Activated naive CD4-positive, alpha-beta T cell treated with anti-CD3 and anti-CD28 coated beads, Interleukin-2, amount 50 U/mL, for 72 hours (primary cell): ENCODE measurements at regions not wholly inside any gene's neighbourhood (a gene's known extent, or its start where the extent isn't known, plus 50 kb on each side); places are given as distances from the start of the nearest gene placed in this dataset.
"Not testable (repeated sequence)": the region's sequence is repeated elsewhere in the genome, so short reads cannot be mapped to it uniquely, and the experiment has no call there.

Source experiments
- ATAC-seq, 2 donors: fragments of 150-1000 bp; cut with Tn5 transposase; 2 replicates each; pipeline ENCODE4 v1.10.0; 2021; ENCODE audit warnings: mild to moderate bottlenecking in 2 of 2, moderate library complexity in 2 of 2
- DNase-seq, 2 donors: peaks; one replicate each; pipeline ENCODE4 v3.0.0; 2021 to 2022; ENCODE audit warnings: low spot score in 2 of 2
- H3K27ac Mint-ChIP-seq, 2 donors: one replicate each; pipeline ENCODE4 v1.8.0; 2022; ENCODE audit warnings: mild to moderate bottlenecking in 2 of 2, mixed read lengths in 2 of 2
- H3K36me3 Mint-ChIP-seq, 2 donors: one replicate each; pipeline ENCODE4 v1.8.0; 2022; ENCODE audit warnings: mixed read lengths in 2 of 2
- H3K9me3 Mint-ChIP-seq, 2 donors: one replicate each; pipeline ENCODE4 v1.8.0; 2022; ENCODE audit warnings: mixed read lengths in 2 of 2

DNA sequence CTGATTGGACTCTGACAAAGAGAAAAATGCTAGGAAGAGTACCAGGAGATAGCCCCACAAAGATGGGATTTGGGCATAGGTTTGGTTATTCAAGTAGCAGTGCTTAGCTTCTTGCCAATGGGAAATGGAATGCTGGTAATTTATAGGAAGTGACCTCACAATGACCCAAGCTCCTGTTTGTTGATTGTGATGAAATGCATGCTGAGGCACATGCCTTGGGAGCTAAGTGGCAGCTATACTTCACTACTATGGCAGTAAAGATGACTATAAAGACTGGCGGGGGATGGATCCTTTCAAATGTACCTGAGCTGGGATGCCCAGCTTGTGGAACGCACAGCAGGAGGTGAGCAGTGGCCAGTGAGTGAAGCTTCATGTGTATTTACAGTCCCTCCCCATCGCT, 153.8 kb downstream of the ZNF22 start:
- ATAC-seq = no peak
- no peak for DNase-seq
- Mint-ChIP-seq H3K27ac (no peak overlapping the region), H3K9me3 (no peaks in the 10 kb centered on the region), H3K36me3 (no peaks in the 10 kb centered on the region)

DNA sequence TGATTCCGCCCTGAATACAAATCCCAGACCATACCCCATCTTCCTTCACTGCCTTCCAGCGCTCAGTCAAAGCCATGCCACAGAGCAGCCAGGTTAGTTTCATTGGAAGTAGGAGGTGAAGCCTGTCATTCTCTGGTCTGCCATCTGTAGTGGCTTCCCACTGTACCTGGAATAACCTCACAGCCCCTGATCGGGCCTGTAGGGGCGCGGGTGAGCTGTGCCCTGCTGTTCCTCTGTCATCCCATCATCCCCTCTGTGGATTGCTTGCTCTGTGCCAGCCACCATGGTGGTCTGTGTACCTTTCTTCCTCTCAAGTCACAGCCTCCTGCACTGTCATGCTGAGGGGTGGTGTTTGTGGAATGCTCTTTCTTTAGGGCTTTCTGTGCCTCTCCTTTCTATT, 155.1 kb downstream of the ZNF22 start:
- DNase-seq (no peak), ATAC-seq (no peak)
- no peaks in the 10 kb centered on the region for H3K36me3 Mint-ChIP-seq
- no peak overlapping the region for H3K27ac Mint-ChIP-seq
- H3K9me3 Mint-ChIP-seq = no peaks in the 10 kb centered on the region

DNA sequence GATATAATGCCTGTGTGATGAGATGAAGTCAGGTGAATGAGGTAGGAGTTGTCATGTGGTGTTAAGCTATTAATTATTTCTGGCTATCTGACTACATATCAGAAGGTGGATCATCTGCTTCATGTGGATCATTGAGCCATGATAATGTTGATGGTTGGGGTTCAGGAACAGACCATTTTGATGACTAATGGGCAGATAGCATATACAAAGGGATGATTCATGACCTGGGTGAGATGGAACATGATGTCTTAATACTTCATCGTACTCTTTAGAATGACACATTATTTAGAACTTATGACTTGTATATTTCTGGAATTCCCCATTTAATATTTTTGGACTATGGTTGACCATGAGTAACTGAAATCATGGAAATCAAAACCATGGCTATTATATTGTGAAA, 155.1 kb downstream of the OR13A1 start:
- Mint-ChIP-seq H3K9me3 (no peaks in the 10 kb centered on the region), H3K27ac (no peak overlapping the region), H3K36me3 (no peaks in the 10 kb centered on the region)
- DNase-seq = no peak
- no peak for ATAC-seq

DNA sequence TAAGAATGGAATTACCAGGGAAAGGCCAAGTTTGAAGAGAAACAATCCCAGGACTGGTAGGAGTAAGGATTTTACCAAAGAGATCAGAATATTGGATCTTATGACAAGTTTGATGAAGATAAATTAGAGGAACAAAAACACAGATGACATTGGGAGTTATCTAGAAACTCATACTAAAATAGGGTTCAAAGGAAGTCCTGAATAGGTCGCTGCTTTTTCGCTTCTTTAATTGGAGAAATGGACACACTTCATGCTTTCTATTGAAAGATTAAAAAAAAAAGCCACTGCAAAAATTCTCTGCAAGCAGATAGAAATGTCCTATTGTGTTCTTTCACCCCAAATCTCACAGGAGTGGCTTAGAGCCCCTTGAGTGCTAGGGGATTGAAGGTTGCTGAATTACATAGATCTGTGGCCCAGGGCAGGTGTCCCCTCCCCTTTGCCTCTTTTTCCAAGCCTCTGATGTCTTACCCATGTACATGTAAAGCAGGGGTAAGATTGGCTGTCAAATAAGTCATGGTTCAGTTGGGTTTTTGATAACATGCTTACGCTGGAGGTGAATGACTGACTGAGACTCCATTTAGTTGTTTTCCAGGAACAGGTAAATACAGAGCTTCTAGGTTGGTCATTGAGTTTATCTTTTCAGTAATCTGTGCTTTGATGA, 152.0 kb downstream of the OR13A1 start:
- ATAC-seq (no peak), DNase-seq (no peak)
- no peaks in the 10 kb centered on the region for H3K36me3 Mint-ChIP-seq
- no peaks in the 10 kb centered on the region for H3K9me3 Mint-ChIP-seq
- no peak overlapping the region for H3K27ac Mint-ChIP-seq

DNA sequence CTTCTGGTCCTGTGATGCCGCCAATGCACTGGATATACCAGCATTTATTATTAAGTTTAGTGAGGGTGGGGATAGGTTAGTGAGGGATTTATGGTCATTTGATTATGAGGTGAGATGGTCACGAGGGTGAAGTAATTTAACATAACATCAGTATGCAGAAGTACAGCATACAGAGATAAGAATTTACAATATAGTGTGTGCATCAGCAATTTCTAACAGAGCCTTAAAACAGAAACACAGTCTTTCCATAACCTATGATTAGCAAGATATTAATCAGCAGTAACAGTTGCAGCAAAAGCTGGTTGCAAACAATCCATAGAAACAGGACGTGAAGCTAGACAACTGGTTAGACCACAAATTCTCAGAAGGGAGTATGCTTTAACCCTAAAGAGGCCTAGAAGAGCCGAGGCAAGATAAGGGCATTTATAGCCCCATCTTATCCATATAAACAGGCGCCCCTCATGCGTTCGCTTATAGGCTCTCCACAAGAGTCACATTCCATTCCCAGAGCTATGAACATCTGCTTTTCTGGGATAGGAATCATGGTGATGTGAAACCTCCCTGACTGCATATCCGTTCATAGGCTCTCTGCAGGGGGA, 139.8 kb downstream of the OR13A1 start:
- not testable (repeated sequence) for H3K36me3 Mint-ChIP-seq, H3K9me3 Mint-ChIP-seq, ATAC-seq, H3K27ac Mint-ChIP-seq, DNase-seq

DNA sequence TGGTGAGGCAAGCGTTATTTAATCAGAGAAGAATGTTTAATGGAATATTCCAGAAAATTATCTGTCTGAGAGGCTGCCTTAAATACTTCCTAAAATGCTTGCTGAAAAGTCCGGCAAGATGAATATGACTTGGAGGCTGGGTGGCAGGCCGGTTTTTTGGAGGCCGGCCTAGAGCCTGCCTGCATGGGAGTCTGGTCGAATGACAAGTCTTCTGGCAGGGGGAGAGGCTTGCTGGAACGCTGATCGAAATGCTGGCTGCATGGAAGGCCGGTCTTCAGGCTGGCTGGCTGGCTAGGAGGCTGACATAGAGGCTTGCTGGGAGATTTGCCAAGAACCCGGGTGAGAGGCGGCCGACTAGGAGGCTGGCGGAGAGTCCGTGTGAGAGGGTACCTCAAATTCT, 135.7 kb downstream of the OR13A1 start:
- DNase-seq (no peak), ATAC-seq (no peak)
- Mint-ChIP-seq H3K9me3 (no peaks in the 10 kb centered on the region), H3K27ac (no peak overlapping the region), H3K36me3 (no peaks in the 10 kb centered on the region)

DNA sequence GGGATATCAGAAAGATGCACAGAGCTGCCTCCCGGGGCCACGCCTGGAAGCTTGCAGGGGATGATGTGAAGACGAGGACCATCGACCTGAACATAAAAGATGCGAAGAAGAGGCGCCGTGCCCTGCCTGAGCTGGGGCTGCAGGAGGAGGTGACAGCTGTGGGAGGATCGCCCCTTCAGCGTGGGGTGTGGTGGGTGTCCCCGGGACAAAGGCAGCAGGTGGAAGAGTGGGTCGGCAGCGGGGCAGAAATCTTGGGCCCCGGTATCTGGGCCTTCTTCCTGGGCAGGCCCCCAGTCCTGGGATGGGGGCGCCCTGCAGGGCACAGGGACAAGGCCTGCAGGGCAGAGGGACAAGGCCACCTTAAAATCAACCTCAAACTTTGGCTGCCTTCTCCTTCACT, 134.9 kb downstream of the OR13A1 start:
- no peak for DNase-seq
- ATAC-seq = no peak
- no peaks in the 10 kb centered on the region for H3K9me3 Mint-ChIP-seq

DNA sequence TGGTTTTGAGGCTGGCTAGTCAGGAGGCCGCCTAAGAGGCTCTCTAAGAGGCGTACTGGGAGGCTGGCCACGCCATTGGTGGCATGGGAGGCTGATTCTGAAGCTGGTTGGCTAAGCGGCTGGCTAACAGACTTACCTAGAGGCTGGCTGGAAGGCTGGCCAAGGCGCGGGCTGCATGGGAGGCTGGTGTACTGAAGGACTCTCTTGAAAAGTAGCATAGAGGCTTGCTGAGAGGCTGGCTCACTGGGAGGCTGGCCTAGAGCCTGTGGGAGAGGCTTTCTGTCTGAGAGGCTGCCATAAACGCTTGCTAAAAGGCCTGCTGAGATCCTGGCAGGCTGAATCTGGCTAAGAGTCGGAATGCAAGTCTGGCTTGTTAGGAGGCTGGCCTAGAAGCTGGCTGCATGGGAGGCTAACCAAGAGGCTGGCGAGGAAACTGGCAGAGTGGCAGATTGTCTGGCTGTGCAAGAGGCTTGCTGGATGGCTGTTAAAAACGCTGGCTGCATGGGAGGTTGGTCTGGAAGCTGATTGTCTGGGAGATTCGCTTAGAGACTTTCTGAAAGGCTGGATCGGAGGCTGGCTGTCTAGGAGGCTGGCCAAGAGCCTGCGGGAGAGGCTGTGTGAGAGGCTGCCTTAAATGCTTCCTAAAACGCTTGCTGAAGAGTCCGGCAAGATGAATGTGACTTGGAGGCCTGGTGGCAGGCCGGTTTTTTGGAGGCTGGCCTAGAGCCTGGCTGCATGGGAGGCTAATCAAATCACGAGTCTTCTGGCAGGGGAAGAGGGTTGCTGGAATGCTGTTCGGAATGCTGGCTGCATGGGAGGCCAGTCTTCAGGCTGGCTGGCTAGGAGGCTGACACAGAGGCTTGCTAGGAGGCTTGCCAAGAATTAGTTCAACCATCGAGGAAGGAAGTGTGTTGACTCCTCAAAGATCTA, 134.2 kb downstream of the OR13A1 start:
- H3K27ac Mint-ChIP-seq = no peak overlapping the region
- DNase-seq (no peak), ATAC-seq (no peak)
- no peaks in the 10 kb centered on the region for H3K9me3 Mint-ChIP-seq
- no peaks in the 10 kb centered on the region for H3K36me3 Mint-ChIP-seq

More for the DNA sequence above, 134.9 kb downstream of the OR13A1 start:
- Mint-ChIP-seq H3K27ac (no peak overlapping the region), H3K36me3 (no peaks in the 10 kb centered on the region)

DNA sequence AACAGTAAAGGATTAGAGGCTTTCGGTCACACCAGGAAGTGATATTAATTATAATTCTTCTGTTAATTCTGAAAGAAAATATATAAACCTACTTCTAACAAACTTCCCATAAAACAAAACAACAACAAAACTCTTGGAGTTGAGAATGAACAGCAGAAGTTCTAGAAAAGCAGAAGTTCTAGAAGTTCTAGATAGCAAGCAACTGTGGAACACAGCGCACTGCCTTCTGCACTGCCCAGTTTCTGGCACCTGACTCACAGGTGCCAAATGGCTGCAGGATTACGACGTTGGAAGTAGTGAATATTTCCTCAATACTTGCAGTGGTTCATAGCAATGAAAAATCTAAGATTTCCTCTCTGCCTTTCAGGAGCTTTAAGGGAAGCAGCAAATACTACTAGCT, 132.2 kb downstream of the OR13A1 start:
- no peak for DNase-seq
- no peak for ATAC-seq
- no peaks in the 10 kb centered on the region for H3K9me3 Mint-ChIP-seq
- no peaks in the 10 kb centered on the region for H3K36me3 Mint-ChIP-seq
- no peak overlapping the region for H3K27ac Mint-ChIP-seq

DNA sequence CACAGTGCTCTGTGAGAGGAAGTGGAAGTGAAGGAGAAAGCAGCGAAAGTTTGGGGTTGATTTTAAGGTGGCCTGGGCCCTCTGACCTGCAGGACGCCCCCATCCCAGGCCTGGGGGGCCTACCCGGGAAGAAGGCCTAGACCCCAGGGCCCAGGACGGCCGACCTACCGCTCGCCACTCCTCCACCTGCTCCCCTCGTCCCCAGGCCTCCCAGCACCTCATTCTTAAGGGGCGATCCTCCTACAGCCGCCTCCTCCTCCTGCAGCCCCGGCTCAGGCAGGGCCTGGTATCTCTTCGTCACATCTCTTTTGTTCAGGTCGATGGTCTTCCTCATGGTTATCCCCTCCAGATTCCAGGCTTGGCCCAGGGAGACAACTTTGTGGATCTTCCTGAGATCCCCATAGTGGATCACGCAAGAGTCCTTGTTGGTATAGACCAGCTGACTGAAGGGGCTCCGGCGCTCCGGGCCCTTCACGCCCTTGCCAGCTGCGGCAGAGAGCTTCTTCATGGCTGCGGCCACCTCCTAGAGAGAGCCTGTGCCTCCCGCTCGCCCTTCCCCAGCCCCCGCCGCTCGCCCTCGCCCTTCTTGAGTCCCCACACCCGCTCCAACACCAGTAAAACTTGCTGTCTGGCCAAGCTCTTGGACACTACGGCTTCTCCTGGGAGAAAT, 117.5 kb downstream of the OR13A1 start:
- Mint-ChIP-seq H3K9me3 (no peaks in the 10 kb centered on the region), H3K36me3 (no peaks in the 10 kb centered on the region), H3K27ac (no peak overlapping the region)
- ATAC-seq = no peak
- DNase-seq = no peak

DNA sequence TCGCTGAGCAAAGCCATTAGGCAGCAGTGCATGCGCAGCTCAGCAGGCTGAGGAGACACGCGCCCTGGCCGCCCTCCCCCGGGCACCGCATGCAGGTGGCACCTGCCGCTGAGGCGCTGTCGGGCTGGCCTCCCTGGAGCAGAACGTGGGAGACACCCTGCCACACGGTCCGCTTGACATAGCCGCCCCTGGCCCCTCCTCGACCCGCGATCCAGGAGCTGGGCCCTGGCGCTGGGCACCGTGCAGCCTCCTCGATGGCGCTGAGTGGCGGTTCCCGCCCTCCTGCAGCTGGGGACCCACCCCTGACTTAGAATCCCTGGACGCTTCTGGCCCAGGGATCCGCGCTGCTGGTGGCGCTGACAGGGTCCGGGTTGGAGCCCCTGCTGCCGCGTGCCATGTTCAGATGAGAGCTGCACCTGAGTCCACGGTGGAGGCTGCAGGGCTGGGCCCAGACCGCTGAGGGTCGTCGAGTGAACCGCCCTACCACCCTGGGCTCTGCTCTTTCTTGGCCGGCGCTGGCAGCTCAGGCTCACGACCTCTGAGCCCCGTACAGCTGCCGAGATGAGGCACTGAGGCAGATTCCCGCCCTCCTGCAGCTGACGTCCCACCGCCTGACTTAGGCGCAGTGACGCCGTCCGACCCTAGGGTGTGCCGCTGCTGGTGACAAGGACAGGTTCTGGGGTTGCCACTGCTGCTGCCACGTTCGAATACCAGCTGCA, 116.8 kb downstream of the OR13A1 start:
- Mint-ChIP-seq H3K27ac (no peak overlapping the region), H3K9me3 (no peaks in the 10 kb centered on the region), H3K36me3 (no peaks in the 10 kb centered on the region)
- DNase-seq (no peak), ATAC-seq (no peak)

DNA sequence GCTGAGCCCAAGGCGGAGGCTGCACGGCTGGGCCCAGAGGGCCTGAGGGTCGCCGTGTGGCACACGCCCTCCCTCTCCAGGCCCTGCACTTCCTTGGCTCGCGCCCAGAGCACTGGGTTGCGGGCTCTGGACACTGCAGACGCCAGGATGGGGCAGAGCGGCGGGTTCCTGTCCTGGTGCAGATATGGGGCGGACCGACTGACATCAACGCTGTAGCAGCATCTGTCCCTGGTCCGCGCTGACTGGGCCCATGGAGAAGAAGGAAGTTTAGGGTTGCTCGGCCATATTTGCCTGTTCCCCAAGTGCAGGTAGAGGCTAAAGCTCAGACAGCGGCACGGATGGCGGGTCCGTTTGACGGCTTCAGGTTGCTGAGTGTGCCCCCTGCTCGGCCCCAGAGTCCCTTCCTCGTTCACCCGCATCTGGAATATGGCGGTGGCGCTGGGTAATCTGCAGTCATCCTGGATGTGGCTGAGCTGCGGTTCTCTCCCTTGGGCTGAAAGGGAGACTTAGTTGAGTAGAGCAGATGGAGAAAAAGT, 116.1 kb downstream of the OR13A1 start:
- no peak for DNase-seq
- ATAC-seq = no peak
- Mint-ChIP-seq H3K27ac (no peak overlapping the region), H3K9me3 (no peaks in the 10 kb centered on the region), H3K36me3 (no peaks in the 10 kb centered on the region)

DNA sequence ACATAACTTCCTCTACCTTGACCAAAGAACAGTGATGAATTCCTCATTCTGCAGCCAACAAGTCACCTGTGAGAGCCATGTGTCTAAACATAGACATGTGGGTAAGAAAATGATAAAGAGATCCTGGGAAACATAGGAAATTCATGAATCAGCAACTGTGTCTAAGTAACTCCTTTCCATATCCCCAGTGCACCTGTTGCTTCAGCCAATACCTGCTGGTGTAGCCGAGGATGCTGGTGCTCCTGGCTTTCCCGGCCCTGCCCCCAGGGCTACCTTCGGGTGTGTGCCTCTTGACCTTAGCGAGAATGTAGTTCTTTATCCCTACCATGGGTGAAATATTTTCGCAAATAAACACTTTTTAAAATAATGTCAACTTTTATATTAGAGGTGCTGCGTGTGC, 114.1 kb downstream of the OR13A1 start:
- H3K27ac Mint-ChIP-seq = no peak overlapping the region

DNA sequence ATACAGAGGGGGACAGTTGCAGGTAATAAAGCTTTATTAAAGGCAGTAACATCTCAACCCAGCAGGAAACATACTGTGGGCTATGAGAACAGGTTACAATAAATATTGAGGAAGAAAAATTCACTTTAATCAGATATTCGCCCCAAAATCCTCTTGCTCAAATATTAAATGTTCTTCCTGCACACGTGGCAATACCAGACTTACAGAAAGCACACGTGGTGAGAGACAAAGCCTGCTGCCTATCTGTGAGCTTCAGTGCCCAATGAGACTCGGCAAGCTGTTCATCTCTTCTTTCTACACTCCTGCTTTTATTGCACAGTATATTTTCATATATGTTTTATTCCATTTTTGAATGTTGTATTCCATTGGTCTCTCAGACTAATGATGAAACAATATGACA, 113.2 kb downstream of the OR13A1 start:
- Mint-ChIP-seq H3K9me3 (no peaks in the 10 kb centered on the region), H3K27ac (no peak overlapping the region), H3K36me3 (no peaks in the 10 kb centered on the region)
- no peak for DNase-seq
- ATAC-seq = no peak

More for the DNA sequence above, 114.1 kb downstream of the OR13A1 start:
- ATAC-seq (no peak), DNase-seq (no peak)
- Mint-ChIP-seq H3K9me3 (no peaks in the 10 kb centered on the region), H3K36me3 (no peaks in the 10 kb centered on the region)

DNA sequence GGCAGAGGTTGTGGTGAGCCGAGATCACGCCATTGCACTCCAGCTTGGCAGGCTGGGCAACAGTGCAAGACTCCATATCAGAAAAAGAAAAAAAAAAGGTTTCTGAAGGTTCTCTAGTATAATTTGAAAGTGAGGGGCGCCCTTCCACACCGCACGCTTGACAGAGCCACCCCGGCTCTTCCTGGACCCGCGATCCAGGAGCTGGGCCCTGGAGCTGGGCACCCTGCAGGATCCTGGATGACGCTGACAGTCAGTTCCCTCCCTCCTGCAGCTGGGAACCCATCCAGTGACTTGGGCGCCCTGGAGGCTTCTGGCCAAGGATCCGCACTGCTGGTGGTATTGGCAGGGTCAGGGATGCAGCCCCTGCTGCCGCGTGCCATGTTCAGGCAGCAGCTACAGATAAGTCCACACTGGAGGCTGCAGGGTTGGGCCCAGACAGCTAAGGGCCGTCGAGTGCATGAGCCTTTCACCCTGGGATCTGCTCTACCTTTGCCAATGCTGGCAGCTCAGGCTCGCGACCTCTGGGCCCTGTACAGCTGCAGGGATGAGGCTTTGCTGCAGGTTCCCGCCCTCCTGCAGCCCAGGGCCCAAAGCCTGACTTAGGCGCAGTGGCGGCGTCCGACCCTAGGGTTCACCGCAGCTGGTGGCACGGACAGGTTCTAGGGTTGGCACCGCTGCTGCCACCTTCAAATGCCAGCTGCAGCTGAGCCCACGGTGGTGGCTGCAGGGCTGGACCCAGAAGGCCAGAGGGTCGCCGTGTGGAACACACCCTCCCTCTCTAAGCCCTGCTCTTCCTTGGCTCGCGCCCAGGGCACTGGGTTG, 110.2 kb downstream of the OR13A1 start:
- no peak for DNase-seq
- H3K36me3 Mint-ChIP-seq = peaks cover 5 to 10% of the 10 kb centered on the region in 2 donors
- H3K27ac Mint-ChIP-seq = no peak overlapping the region
- peaks cover 5 to 9% of the 10 kb centered on the region in 2 donors for H3K9me3 Mint-ChIP-seq
- ATAC-seq = no peak
